Thoracic aorta (tissue), 2 donors: ENCODE measurements at regions not wholly inside any gene's neighbourhood (a gene's known extent, or its start where the extent isn't known, plus 50 kb on each side); places are given as distances from the start of the nearest gene placed in this dataset.

Source experiments
- ATAC-seq: fragments of 150-250 bp; one replicate; pipeline ENCODE4 v1.8.0; 2017; ENCODE audit warnings: low read depth; ENCODE audit not compliant: insufficient number of reproducible peaks, low FRiP score
- DNase-seq: peaks from one replicate; pipeline ENCODE4 v3.0.0-alpha.2; 2020; ENCODE audit warnings: low spot score
- H3K27ac ChIP-seq, 2 donors: fragments of 200-600 bp; sonication (generic); 1 replicate in 1 of 2; 2 replicates in 1 of 2; pipeline ENCODE4 v1.5.1; 2016; ENCODE audit warnings: mild to moderate bottlenecking in 2 of 2, moderate library complexity in 2 of 2
- H3K27me3 ChIP-seq: fragments of 200-600 bp; sonication (generic); replicated peaks from 2 replicates; pipeline ENCODE4 v1.6.0; 2016; ENCODE audit warnings: mild to moderate bottlenecking; ENCODE audit not compliant: insufficient read depth
- H3K36me3 ChIP-seq: fragments of 200-600 bp; sonication (generic); one replicate; pipeline ENCODE4 v1.5.1; 2016
- H3K4me1 ChIP-seq, 2 donors: fragments of 200-600 bp; sonication (generic); 1 replicate in 1 of 2; 2 replicates in 1 of 2; pipeline versions ENCODE4 v1.5.1 to v1.6.0; 2016; ENCODE audit warnings: low read depth in 2 of 2, mild to moderate bottlenecking in 1 of 2; ENCODE audit not compliant: control insufficient read depth in 1 of 2
- H3K4me3 ChIP-seq: fragments of 200-600 bp; sonication (generic); 2 replicates; pipeline ENCODE4 v1.5.1; 2016; ENCODE audit warnings: mild to moderate bottlenecking
- H3K9me3 ChIP-seq: fragments of 200-600 bp; sonication (generic); 2 replicates; pipeline ENCODE4 v1.5.1; 2016
- TF ChIP-seq, protein P1 (sequence below): fragments of 200-600 bp; sonication (generic); IDR thresholded peaks from one replicate; pipeline ENCODE4 v1.5.1; 2019; ENCODE audit warnings: antibody characterized with exemption

DNA sequence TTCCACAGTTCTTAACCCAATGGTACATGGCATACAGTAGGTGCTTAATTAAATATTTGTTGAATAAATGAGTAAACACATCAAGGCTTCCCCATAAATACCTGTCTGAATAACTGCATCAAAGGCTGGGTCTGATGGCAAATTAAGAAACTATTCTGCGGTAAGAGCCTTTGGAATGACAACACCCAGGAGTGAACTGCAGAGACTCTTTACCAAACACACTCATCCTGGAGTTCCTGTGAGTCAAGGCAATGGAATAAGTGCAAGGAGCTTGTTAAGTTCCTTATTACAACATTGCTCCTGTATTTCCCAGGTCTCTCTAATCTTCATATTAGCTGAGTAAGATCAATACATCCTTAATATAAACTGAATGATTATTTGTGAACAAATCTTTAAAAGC lies 119.9 kb upstream of the STT3B start:
- Histone ChIP-seq H3K36me3 (no peaks in the 10 kb centered on the region), H3K27me3 (no peaks in the 10 kb centered on the region), H3K4me1 (peaks cover 2 to 21% of the 10 kb centered on the region in 2 donors), H3K4me3 (no peak overlapping the region), H3K27ac (no peak overlapping the region), H3K9me3 (no peaks in the 10 kb centered on the region)
- TF ChIP-seq, protein P1, sequence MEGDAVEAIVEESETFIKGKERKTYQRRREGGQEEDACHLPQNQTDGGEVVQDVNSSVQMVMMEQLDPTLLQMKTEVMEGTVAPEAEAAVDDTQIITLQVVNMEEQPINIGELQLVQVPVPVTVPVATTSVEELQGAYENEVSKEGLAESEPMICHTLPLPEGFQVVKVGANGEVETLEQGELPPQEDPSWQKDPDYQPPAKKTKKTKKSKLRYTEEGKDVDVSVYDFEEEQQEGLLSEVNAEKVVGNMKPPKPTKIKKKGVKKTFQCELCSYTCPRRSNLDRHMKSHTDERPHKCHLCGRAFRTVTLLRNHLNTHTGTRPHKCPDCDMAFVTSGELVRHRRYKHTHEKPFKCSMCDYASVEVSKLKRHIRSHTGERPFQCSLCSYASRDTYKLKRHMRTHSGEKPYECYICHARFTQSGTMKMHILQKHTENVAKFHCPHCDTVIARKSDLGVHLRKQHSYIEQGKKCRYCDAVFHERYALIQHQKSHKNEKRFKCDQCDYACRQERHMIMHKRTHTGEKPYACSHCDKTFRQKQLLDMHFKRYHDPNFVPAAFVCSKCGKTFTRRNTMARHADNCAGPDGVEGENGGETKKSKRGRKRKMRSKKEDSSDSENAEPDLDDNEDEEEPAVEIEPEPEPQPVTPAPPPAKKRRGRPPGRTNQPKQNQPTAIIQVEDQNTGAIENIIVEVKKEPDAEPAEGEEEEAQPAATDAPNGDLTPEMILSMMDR, result no peak
- ATAC-seq (no peak), DNase-seq (no peak)

DNA sequence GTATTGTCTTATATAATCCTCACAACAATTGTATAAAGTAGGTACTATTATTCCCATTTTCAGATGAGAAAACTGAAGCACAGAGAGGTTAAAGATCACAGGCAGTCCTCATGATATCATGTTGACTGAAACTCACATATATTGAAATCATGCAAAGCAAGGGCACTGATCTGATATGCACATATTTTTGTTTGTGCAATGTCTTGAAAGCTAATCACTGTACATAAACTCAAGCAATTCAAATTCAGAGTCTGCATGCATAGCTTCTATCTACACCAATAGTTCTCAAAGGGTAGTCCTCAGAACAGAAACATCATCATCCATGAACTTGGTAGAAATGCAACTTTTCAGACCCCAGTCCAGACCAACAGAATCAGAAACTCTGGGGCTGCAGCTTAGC lies 119.2 kb upstream of the STT3B start:
- H3K9me3 ChIP-seq, result no peaks in the 10 kb centered on the region
- no peaks in the 10 kb centered on the region for H3K27me3 ChIP-seq
- H3K36me3 ChIP-seq, result no peaks in the 10 kb centered on the region
- H3K4me1 ChIP-seq, result peaks cover 0 to 15% of the 10 kb centered on the region in 2 donors
- no peak overlapping the region for H3K27ac ChIP-seq
- ATAC-seq (no peak), DNase-seq (no peak)
- TF ChIP-seq, protein P1, result no peak
- H3K4me3 ChIP-seq, result no peak overlapping the region

DNA sequence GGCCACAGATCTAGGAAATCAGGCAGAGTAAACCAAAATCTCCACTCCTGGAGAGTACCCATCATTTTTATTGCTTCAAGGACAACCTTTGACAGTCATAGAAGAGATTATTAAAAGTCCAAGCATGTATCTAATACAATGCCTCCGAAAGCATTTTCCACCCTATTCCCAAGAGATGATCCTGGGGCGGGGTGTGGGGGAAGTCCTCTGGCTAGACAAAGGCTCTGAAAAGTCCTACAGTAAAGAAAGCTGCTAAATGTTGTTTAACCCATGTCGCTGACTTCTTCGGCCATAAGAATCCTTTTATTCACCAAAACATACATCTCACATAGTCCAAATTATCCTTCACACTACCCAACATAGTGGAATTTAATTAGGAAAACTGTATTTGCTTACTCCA lies 115.7 kb upstream of the STT3B start:
- Histone ChIP-seq H3K27ac (no peak overlapping the region), H3K27me3 (no peaks in the 10 kb centered on the region), H3K9me3 (no peaks in the 10 kb centered on the region), H3K4me1 (no peaks in the 10 kb centered on the region), H3K36me3 (no peaks in the 10 kb centered on the region), H3K4me3 (no peak overlapping the region)
- ATAC-seq (no peak), DNase-seq (no peak)
- TF ChIP-seq, protein P1, result no peak

DNA sequence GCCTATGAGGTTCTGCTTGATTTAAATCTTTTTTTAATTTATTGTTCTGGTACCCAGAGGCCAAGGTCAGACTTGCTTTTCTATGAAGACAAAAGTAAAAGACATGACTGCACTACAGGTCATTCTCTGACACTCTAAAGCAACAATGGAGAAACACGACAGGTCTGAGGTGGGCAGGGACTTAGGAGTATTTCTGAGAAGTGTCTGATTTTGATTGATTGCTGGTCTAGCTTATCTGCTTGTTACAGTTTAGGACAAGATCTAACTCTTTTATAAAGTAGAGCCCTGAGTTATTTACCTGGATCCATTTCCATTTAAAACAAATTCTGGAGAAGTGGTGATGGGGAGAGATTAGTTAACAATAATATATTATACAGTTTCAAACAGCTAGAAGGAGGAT lies 115.2 kb upstream of the STT3B start:
- Histone ChIP-seq H3K4me3 (no peak overlapping the region), H3K4me1 (no peaks in the 10 kb centered on the region), H3K27me3 (no peaks in the 10 kb centered on the region), H3K9me3 (no peaks in the 10 kb centered on the region), H3K27ac (no peak overlapping the region), H3K36me3 (no peaks in the 10 kb centered on the region)
- TF ChIP-seq, protein P1, result no peak
- DNase-seq, result no peak
- ATAC-seq, result no peak

DNA sequence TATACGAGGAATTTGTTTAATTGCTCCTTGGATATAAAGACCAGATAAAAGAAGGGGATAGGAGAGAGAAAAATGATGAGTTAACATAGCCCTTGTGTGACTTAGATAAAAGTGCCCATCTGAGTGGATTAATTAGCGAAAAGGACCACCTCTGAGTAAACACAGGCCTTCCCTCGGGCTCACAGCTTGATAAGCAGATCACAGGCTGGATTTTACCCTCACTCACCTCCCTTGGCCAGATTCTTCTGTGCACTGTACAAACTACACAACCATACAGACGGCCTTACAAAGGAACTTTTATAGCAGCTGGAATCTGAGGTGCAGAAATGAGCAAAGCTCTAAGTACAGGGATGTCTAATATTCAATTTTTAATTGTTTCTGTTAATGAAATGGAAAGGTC lies 112.4 kb upstream of the STT3B start:
- DNase-seq (no peak), ATAC-seq (no peak)
- Histone ChIP-seq H3K27me3 (no peaks in the 10 kb centered on the region), H3K9me3 (no peaks in the 10 kb centered on the region), H3K4me3 (no peak overlapping the region), H3K36me3 (no peaks in the 10 kb centered on the region), H3K4me1 (no peaks in the 10 kb centered on the region), H3K27ac (no peak overlapping the region)
- TF ChIP-seq, protein P1, result no peak
